GM19372 (cell line): ENCODE measurements at regions not wholly inside any gene's neighbourhood (a gene's known extent, or its start where the extent isn't known, plus 50 kb on each side); places are given as distances from the start of the nearest gene placed in this dataset.
A peak's percentile ranks its signal among the peaks of the same experiment; 100 is the strongest.
"Not testable (repeated sequence)": the region's sequence is repeated elsewhere in the genome, so short reads cannot be mapped to it uniquely, and the experiment has no call there.

ENCODE experiments used
- ATAC-seq: cut with Tn5 transposase; IDR thresholded peaks from one replicate; pipeline ENCODE4 v1.9.1; 2021; ENCODE audit warnings: mild to moderate bottlenecking, low read depth, moderate library complexity; ENCODE audit not compliant: unreplicated experiment

DNA sequence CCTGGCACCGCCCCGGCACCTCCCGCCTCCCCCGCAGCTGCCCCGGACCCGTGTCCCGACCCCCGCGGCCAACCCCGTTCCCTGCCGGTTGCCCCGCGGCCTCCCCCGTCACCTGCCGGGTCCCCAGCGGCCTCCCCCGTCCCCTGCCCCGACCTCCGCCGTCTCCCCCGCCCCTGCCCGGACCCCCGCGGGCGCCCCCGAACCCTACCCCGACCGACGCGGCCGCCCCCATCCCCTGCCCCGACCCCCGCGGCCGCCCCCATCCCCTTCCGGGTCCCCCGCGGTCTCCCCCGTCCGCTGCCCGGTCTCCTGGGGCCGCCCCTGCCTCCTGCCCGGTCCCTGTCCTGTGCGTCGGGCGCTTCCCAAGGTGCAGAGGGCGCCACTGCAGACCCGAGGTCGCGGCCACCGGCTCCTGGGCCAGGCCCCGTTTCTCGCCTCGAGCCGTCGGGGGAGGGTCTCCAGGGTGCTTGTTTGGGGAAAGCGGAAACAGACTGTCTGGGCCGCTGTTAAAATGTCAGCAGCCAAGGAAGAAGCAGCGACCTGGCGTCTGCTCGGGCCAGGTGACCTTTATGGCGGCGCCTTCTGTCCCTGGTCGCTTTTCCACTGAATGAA lies 51.6 kb upstream of the APOD start:
- not testable (repeated sequence) for ATAC-seq

DNA sequence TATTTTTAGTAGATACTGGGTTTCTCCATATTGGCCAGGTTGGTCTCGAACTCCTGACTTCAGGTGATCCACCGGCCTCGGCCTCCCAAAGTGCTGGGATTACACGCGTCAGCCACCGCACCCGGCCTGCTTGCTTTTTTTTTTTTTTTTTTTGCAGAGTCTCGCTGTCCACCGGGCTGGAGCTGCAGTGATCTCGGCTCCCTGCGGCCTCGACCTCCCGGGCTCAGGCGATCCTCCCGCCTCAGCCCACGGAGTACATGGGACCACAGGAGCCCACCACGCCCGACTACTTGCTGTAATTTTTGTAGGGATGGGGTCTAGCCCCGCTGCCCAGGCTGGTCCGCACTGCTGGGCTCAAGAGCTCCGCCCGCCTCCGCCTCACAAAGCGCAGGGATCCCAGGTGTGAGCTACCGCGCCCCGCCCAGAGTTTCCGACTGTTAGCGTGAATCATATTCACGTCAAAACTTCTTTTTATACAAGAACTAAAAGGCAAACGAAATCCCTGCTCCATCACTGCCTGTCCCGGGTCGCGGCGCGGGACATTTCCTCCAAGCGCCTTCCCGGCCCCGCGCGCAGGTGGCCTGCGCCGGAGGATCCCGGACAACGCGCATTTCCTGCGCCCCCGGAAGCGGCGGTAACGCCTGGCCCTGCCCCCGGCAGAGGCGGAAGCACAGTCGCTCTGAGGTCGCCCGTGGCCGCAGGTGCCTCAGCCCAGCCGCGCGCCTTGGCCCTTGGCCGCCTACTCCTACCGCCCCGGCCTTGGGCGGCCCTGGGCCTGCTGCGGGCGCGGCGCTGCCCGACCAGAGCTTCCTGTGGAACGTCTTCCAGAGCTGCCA lies 50.9 kb upstream of the APOD start:
- peak; percentile 95 for ATAC-seq
